Astrocyte (in vitro differentiated cells and primary cell): ENCODE measurements at regions not wholly inside any gene's neighbourhood (a gene's known extent, or its start where the extent isn't known, plus 50 kb on each side); places are given as distances from the start of the nearest gene placed in this dataset.

ENCODE experiments used
- EZH2 ChIP-seq: IDR thresholded peaks from 2 replicates; pipeline ENCODE4 v1.6.1; 2012; ENCODE audit warnings: mild to moderate bottlenecking, low read length, inconsistent platforms; ENCODE audit not compliant: insufficient read depth
- TF ChIP-seq, protein P1 (sequence below): IDR thresholded peaks from 2 replicates; pipeline ENCODE4 v1.5.1; 2011; ENCODE audit warnings: low read depth, mild to moderate bottlenecking, inconsistent platforms, low read length, moderate library complexity; ENCODE audit not compliant: insufficient read depth

DNA sequence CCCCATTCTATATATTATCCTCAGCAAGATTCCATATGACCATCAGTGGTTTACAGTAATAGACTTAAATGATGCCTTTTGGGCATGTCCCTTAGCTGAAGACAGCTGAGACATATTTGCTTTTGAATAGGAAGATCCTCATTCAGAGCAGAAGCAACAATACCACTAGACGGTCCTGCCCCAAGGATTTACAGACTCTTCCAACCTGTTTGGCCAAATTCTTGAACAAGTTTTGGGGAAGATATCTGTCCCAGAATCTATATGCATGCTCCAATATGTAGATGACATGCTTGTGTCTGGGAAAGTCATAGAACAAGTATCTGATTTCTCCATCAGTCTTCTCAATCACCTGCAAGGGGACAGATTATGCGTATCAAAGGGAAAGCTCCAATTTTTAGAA lies 137.1 kb upstream of the RMP24 start:
- TF ChIP-seq, protein P1, sequence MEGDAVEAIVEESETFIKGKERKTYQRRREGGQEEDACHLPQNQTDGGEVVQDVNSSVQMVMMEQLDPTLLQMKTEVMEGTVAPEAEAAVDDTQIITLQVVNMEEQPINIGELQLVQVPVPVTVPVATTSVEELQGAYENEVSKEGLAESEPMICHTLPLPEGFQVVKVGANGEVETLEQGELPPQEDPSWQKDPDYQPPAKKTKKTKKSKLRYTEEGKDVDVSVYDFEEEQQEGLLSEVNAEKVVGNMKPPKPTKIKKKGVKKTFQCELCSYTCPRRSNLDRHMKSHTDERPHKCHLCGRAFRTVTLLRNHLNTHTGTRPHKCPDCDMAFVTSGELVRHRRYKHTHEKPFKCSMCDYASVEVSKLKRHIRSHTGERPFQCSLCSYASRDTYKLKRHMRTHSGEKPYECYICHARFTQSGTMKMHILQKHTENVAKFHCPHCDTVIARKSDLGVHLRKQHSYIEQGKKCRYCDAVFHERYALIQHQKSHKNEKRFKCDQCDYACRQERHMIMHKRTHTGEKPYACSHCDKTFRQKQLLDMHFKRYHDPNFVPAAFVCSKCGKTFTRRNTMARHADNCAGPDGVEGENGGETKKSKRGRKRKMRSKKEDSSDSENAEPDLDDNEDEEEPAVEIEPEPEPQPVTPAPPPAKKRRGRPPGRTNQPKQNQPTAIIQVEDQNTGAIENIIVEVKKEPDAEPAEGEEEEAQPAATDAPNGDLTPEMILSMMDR = no peak
- TF ChIP-seq EZH2 = no peak
